HG03354 (cell line): ENCODE measurements at regions not wholly inside any gene's neighbourhood (a gene's known extent, or its start where the extent isn't known, plus 50 kb on each side); places are given as distances from the start of the nearest gene placed in this dataset.

Experiments used
- ATAC-seq: cut with Tn5 transposase; IDR thresholded peaks from one replicate; pipeline ENCODE4 v1.9.1; 2021; ENCODE audit warnings: mild to moderate bottlenecking; ENCODE audit not compliant: unreplicated experiment, poor library complexity, severe bottlenecking

DNA sequence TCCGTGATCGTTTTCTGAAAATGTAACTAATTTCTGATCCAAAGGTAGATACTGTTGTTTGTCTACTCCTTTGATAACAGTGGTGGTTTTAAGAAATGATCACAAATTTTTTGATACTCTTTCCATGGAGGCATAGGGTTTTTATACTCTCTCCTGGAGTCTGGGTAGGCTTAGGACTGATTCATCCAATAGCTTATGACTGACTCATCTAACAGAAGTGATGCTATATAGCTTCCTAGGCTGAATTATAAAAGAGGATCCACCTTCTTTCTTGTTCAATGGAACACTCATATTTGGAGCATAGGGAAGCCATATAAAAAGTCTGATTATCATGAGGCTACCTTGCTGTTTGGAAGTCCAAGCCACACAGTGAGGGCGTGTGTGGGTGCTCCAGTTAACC lies 84.3 kb downstream of the CHST2 start:
- no peak for ATAC-seq

DNA sequence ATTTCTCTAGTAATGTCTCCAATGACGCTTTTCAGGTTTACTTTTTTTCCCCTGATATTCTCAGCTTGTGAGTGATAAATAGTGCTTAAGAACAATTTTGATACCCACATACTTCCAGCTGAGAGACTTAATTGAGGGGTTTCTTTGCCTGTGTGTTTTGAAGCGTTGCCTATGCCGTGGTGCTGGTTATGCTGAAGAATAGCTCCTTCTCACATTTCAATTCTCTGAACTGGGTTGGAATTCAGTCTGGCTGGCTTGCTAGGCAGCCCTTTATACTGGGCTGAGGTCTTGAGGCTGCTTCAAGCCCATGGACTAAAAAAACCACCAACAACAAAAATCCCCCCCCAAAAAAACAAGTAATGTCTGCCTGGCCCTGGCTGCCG lies 87.4 kb downstream of the CHST2 start:
- ATAC-seq, result peak; percentile 25

DNA sequence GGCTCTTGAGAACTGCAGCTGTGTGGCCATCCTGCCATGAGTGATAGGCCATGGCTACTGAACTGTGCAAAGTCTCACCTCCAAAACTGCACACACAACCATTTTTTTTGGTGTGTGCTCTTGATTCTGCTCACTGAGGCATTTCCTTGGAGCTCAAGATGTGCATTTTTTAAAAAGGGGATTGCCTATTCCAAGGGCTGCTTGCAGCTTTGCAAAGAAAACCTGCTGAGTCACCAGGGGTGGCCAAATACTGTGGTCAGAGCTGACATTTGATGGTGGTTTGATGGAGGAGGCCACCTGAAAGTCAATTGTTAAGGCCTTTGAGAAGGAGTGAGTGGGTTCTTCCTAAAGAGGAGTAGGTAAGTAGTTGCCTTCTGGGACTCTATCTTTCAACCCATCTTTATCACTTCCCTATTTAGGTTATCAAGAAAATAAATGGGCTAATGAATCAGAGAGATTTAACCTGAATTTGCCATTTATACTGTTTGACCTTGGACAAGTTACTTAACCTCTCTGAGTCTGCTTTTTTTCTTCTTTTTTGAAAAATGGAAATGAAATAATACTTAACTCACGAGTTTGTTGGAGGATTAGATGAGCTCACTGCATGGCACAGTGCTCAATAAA lies 87.9 kb downstream of the CHST2 start:
- peak; percentile 84 for ATAC-seq

DNA sequence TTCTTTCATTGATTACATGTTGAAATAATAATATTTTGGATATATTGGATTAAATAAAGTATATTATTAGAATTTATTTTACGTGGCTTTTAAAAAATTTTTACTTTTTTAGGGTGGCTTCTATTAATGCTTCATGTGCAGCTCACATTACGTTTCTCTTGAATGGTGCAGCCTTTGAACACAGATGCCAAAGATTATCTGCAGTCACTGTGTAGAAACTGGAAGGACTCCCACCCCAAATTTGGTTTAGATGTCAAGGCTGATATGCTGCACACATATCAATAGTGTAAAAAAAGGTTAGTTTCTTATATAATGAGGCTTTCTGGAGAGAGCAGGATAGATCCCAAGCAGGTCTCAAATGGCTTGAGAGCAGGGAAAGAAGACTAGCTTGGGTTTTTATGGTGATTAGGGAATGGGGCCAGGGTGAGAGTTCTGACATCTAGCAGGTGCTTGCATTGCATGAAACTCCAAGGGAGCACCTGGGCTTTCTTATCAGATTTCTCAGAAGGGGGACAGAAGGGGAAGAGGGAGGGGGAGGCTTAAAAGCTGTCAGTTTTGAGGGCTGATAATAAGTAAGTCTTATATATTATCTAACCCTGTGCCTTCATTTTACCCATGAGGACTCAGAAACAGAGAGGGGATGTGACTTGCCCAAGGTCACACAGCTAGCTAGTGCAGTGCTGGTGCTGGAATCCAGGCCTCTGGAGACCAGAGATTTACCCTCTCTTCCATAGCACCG lies 89.6 kb downstream of the CHST2 start:
- ATAC-seq, result no peak

DNA sequence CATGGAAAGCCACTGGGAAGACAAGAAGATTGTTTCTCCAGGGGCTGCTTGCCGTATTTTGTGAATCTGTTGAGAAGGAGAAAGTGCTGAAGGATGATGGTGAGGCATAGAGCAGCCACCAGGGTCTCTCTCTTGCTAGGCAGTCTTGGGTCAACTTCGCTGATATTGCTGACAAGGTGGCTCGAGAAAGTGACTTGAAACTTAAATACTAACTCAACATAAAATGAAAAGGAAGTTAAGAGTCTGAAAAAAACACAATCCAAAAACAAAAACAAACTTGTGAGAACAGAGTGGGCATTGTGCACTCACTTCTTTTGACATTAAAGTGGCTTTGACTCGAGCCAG lies 90.1 kb downstream of the CHST2 start:
- no peak for ATAC-seq

DNA sequence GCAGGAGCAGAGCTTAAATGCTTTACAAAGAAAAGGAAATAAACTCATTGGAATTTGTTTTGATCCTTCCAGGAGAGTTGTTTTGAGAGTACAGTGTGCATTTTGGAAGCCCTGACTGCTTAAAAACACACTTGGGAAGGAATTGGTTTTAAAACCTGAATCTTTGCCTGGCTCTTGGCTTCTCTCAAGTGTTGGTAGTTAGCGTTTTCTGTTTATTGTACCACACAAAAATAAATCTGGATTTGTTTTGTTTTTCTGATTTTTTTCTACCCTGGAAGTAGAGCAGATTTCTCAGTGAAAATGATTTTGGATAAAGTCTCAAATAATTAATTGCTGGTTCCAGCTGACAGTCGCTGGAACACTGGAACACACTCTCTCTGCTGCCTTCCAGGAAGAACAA lies 90.6 kb downstream of the CHST2 start:
- ATAC-seq, result no peak

DNA sequence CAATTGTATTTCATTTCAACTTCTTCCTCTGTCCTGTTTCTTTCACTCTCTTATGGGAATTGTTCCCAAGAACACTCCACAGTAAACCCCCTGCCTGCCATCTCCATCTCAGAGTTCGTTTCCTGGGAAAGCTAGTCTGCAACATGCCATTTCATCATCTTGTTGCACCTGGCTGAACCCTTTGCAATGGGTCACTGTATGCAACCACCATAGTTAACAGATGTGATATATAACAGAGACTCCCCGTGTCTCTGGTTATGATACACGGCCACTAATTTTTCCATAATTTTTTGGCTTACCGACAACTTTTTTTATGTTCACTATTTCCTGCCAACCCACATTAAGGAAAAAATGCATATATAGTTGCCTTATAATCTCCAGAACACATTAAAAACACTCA lies 95.5 kb downstream of the CHST2 start:
- no peak for ATAC-seq
